ENCODE measurements at regions not wholly inside any gene's neighbourhood (a gene's known extent, or its start where the extent isn't known, plus 50 kb on each side); places are given as distances from the start of the nearest gene placed in this dataset.

- Histone ChIP-seq H2AFZ (no peak overlapping the region), H3K27me3 (no peaks in the 10 kb centered on the region), H3K9me2 (replicated peaks; ENCODE audit: insufficient read depth) (no peaks in the 10 kb centered on the region), H3K4me2 (no peak overlapping the region), H4K20me1 (ENCODE audit: insufficient read depth, poor library complexity, severe bottlenecking) (no peaks in the 10 kb centered on the region), H3K9me3 (ENCODE audit: low read depth) (no peaks in the 10 kb centered on the region), H3K4me3 (no peak overlapping the region), H3K79me2 (no peaks in the 10 kb centered on the region), H3K4me1 (ENCODE audit: insufficient read depth) (peaks cover 4% of the 10 kb centered on the region), H3K27ac (no peak overlapping the region), H3K36me3 (replicated peaks; ENCODE audit: insufficient read depth, low read depth) (no peaks in the 10 kb centered on the region)
- 85% methylated on average over 3 of the region's 3 CpGs for WGBS (ENCODE audit: low lambda C conversion rate, missing lambda C conversion rate)
- TF ChIP-seq EZH2phosphoT487 (IDR thresholded peaks at IDR 0.05; ENCODE audit: low read depth, severe bottlenecking, unreplicated experiment) = no peak
- no peak for TF ChIP-seq EZH2 (IDR thresholded peaks at IDR 0.05; ENCODE audit: borderline replicate concordance)
- TF ChIP-seq CTCF (IDR thresholded peaks at IDR 0.05; ENCODE audit: poor library complexity) = no peak
- DNase-seq (ENCODE audit: low spot score) = no peak
These were observed 165.8 kb upstream of the STAC start for GRCh38 chr3:36214460-36214859.

- DNase-seq (ENCODE audit: low spot score) = no peak
These were observed 165.1 kb upstream of the STAC start for GRCh38 chr3:36215241-36215640.

GRCh38 chr3:36219398-36219797, 160.9 kb upstream of the STAC start:
- Histone ChIP-seq H3K36me3 (replicated peaks; ENCODE audit: insufficient read depth, low read depth) (no peaks in the 10 kb centered on the region), H3K4me1 (ENCODE audit: insufficient read depth) (no peaks in the 10 kb centered on the region), H3K27me3 (no peaks in the 10 kb centered on the region), H2AFZ (no peak overlapping the region), H3K9me3 (ENCODE audit: low read depth) (no peaks in the 10 kb centered on the region), H3K4me2 (no peak overlapping the region), H3K9me2 (replicated peaks; ENCODE audit: insufficient read depth) (no peaks in the 10 kb centered on the region), H3K4me3 (no peak overlapping the region), H4K20me1 (ENCODE audit: insufficient read depth, poor library complexity, severe bottlenecking) (no peaks in the 10 kb centered on the region), H3K79me2 (no peaks in the 10 kb centered on the region), H3K27ac (no peak overlapping the region)
- WGBS (ENCODE audit: low lambda C conversion rate, missing lambda C conversion rate) = 100% methylated on average over 1 of the region's 1 CpG
- no peak for DNase-seq (ENCODE audit: low spot score)
- TF ChIP-seq EZH2 (IDR thresholded peaks at IDR 0.05; ENCODE audit: borderline replicate concordance) (no peak), CTCF (IDR thresholded peaks at IDR 0.05; ENCODE audit: poor library complexity) (no peak), EZH2phosphoT487 (IDR thresholded peaks at IDR 0.05; ENCODE audit: low read depth, severe bottlenecking, unreplicated experiment) (no peak)

More at GRCh38 chr3:36215241-36215640, 165.1 kb upstream of the STAC start:
- peaks cover 4% of the 10 kb centered on the region for H3K4me1 ChIP-seq (ENCODE audit: insufficient read depth)
- H3K36me3 ChIP-seq (replicated peaks; ENCODE audit: insufficient read depth, low read depth) = no peaks in the 10 kb centered on the region
- no peak for TF ChIP-seq EZH2phosphoT487 (IDR thresholded peaks at IDR 0.05; ENCODE audit: low read depth, severe bottlenecking, unreplicated experiment)
- TF ChIP-seq EZH2 (IDR thresholded peaks at IDR 0.05; ENCODE audit: borderline replicate concordance) = no peak
- TF ChIP-seq CTCF (IDR thresholded peaks at IDR 0.05; ENCODE audit: poor library complexity) = no peak
- H3K79me2 ChIP-seq = no peaks in the 10 kb centered on the region
- H3K9me3 ChIP-seq (ENCODE audit: low read depth) = no peaks in the 10 kb centered on the region
- H2AFZ ChIP-seq = no peak overlapping the region
- H3K27ac ChIP-seq = no peak overlapping the region
- no peak overlapping the region for H3K4me2 ChIP-seq
- no peak overlapping the region for H3K4me3 ChIP-seq
- no peaks in the 10 kb centered on the region for H3K9me2 ChIP-seq (replicated peaks; ENCODE audit: insufficient read depth)
- no peaks in the 10 kb centered on the region for H4K20me1 ChIP-seq (ENCODE audit: insufficient read depth, poor library complexity, severe bottlenecking)
- WGBS (ENCODE audit: low lambda C conversion rate, missing lambda C conversion rate) = 54% methylated on average over 1 of the region's 1 CpG
- no peaks in the 10 kb centered on the region for H3K27me3 ChIP-seq

- no peak overlapping the region for H3K4me2 ChIP-seq
- H3K4me3 ChIP-seq = no peak overlapping the region
- H3K27ac ChIP-seq = no peak overlapping the region
- H3K4me1 ChIP-seq (ENCODE audit: insufficient read depth) = no peaks in the 10 kb centered on the region
- H3K36me3 ChIP-seq (replicated peaks; ENCODE audit: insufficient read depth, low read depth) = no peaks in the 10 kb centered on the region
- H3K9me2 ChIP-seq (replicated peaks; ENCODE audit: insufficient read depth) = no peaks in the 10 kb centered on the region
- no peaks in the 10 kb centered on the region for H3K9me3 ChIP-seq (ENCODE audit: low read depth)
- H2AFZ ChIP-seq = no peak overlapping the region
- H3K27me3 ChIP-seq = no peaks in the 10 kb centered on the region
- no peaks in the 10 kb centered on the region for H3K79me2 ChIP-seq
- no peak for DNase-seq (ENCODE audit: low spot score)
- WGBS (ENCODE audit: low lambda C conversion rate, missing lambda C conversion rate) = 81% methylated on average over 2 of the region's 2 CpGs
- H4K20me1 ChIP-seq (ENCODE audit: insufficient read depth, poor library complexity, severe bottlenecking) = no peaks in the 10 kb centered on the region
- no peak for TF ChIP-seq EZH2 (IDR thresholded peaks at IDR 0.05; ENCODE audit: borderline replicate concordance)
- no peak for TF ChIP-seq CTCF (IDR thresholded peaks at IDR 0.05; ENCODE audit: poor library complexity)
- no peak for TF ChIP-seq EZH2phosphoT487 (IDR thresholded peaks at IDR 0.05; ENCODE audit: low read depth, severe bottlenecking, unreplicated experiment)
These were observed 160.1 kb upstream of the STAC start for GRCh38 chr3:36220173-36220572.

Data from hepatocyte (in vitro differentiated cells).